ENCODE measurements at regions not wholly inside any gene's neighbourhood (a gene's known extent, or its start where the extent isn't known, plus 50 kb on each side); places are given as distances from the start of the nearest gene placed in this dataset.

GRCh38 chr1:38455829-38456530 is 403.6 kb downstream of the RRAGC start:
- no peak for DNase-seq (ENCODE audit: low spot score)

DNA sequence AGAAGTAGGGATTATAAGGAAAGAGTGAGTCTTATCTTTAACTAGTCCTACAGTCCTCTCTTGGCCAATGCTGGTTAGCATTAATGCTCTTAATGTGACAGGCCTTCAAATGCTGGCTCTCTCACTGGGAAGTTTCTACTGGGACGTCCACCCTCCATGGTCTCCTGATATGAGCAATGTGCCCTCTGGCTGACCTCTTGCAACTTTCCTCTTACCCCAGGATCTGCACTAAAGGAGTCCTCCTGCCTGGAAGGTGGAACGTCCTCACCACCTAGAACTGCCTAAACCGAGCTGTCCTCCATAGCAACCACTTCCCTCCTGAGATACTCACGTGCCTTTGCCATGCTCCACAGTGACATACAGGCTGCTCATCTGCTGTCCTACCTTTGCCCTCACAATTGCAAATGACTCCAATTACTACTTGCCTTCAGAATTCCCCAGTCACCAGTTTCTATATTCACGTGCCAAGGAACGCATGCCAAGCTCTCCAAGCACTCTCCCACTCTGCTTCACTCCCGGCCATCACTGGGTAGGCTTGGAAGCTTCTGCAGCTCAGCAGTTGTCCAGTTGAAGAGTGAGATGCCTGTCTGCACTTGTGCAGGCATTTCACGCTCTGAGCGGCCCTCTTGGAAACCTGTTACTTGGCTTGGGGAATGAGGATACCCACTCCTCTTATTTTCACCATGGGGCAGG is 404.7 kb downstream of the RRAGC start:
- no peak for DNase-seq (ENCODE audit: low spot score)

- no peak for DNase-seq (ENCODE audit: low spot score)
These were observed 405.3 kb downstream of the RRAGC start for GRCh38 chr1:38454236-38454635.

DNA sequence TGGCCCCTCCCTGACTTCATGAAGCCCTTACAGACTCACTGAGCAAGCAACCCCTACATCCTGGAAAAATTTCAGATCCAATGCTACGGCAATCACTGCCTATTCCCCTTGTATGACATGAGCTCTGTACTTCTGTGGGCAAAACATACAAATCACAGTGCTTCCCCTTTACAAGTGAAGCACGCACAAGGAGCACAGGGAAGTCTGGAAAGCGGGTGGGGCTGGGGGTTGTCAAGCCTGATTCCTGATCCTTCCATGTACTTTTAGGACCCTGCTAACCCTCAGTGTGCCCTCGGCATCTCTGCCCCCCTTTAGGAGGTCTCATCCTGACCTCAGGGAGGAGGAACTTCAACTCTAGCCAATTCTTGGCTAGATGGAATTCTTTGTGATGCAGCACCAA is 405.7 kb upstream of the POU3F1 start:
- DNase-seq (ENCODE audit: low spot score): no peak

DNA sequence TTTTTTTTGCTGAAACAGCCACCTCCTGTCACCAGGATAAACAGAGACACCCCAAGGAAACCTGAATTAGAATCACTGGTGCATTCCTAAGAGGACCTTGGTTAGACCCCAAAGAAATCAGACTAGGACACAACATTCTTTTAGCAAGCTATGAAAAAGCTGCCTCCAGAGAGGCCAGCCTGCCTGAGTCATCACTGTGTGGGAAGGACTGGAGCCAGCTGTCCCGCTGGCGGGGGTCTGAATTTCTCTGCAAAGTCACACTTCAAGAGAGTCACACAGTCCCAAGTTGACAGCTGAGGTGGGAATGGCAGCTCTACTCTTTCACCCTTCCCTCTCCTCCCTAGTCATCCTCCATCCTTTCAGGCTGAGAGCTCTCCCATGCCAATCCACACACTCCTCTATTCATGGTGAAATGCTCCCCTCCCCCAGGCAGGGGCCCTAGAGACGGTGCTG is 405.0 kb upstream of the POU3F1 start:
- no peak for DNase-seq (ENCODE audit: low spot score)

DNA sequence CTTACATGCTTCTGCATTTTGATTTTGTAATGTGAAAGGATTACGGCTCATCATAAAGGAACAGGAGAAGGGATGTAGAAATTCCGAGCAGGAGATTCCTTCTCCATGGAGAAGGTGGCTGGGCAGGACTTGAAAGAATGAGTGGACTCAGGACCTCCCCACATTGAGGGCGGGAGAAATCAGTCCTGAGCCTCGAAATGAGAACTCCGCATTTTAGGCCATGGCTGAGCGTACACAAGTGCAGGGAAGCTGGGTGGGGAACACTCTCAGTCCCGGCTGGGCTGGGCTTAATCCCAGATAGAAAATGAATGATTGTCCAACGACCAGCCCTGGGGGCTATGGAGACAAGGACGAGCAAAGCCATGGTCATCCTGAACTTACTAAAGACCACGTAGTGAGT is 402.3 kb upstream of the POU3F1 start:
- DNase-seq (ENCODE audit: low spot score): no peak

DNA sequence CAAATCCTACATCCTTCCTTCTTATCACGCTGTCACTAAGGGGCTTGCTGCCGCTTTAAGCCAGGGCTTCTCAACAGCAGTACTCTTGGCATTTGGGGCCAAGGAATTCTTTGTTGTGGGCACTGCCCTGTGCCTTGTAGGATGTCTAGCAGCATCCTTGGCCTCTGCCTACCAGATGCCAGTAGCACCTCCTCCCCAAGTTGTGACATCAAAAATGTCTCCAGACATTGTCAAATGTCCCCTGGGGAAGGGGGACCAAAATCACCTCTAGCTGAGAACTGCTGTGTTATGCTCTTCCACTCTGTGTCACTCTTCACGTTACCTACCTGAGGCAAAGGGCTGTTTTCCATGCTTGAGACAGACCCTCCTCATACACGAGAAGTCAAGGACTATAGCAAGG is 400.3 kb upstream of the POU3F1 start:
- no peak for DNase-seq (ENCODE audit: low spot score)

GRCh38 chr1:38444770-38445442 is 398.3 kb upstream of the POU3F1 start:
- no peak for DNase-seq (ENCODE audit: low spot score)

DNA sequence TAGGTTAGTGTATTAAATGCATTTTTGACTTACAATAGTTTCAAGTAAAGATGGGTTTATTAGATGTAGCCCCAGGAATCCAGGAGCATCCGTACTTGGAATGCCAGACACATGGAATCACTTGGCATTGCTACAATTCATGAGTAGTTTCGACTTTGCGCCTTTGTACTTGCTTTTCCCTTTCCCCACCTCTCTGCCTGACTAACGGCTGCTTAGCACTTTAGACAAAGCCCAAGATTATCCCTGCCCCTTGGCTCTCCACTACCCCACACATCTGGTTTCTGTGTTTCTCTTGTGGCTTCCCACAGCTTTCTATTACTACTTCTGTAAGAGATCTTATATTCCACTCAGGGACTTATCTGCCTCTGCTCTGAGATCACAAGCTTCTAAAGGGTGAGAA is 397.7 kb upstream of the POU3F1 start:
- DNase-seq (ENCODE audit: low spot score): no peak

DNA sequence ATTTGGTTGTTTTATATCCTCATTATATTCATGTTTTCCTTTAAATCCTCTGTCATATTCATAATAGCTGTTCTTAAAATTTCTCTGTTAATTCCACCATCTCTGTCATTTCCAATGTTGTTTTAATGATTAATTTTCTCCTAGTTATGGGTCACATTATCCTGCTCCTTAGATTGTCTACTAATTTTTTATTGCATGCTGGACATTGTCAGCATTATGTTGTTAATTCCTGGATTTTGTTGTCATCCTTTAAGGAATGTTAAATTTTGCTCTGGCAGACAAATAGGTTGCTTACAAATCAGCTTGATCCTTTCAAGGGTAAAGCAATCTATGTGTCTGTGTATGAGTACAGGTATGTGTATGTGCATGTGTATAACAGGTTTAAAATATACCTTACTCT is 393.8 kb upstream of the POU3F1 start:
- no peak for DNase-seq (ENCODE audit: low spot score)

DNA sequence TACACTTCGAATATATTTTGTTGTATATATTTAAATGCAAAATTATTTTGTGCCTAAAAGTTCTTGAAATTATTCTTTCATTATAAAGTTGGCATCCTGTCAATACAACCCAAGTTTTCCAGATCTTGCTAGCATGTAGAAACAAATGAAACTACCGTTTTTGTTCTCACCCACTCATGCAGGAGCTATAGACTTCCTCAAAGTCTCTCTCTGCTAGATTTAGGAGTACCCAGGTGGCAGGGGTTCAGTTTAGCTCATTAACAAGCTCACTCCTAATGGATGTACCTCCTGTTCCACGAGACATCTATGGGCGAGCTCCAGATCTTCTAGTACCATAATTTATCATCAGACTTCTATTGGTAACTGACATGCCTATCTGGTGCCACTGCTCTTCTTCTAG is 390.2 kb upstream of the POU3F1 start:
- DNase-seq (ENCODE audit: low spot score): no peak

- no peak for DNase-seq (ENCODE audit: low spot score)
These were observed 389.4 kb upstream of the POU3F1 start for GRCh38 chr1:38436006-38436405.

DNA sequence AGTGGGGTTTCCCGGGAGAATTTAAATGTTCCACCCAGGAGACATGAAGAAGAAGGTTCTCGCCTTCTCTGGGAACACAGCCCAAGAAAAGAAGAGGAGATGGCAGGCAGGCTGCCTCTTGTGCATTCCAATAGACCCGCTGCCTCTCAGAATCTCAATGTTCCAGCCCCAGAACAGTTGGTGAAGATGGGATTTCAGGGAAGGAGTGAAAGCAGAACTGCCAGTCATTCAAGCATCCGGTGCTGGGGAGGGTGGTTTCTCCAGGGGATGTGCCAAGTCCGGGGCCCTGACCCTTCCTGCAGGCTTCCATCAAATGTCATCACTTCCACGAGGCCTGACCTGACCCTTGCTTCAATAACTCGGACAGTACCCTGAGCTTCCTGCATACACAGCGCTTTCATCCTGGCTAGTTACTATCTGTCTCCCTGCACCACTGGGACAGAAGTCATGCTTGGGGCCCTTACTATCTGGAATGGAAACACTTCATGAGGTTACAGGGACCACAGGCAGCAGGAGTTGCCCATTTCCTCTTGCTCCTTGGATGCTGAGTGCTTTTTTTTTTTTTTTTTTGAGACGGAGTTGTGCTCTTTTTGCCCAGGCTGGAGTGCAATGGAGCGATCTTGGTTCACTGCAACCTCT is 386.6 kb upstream of the POU3F1 start:
- DNase-seq (ENCODE audit: low spot score): no peak

DNA sequence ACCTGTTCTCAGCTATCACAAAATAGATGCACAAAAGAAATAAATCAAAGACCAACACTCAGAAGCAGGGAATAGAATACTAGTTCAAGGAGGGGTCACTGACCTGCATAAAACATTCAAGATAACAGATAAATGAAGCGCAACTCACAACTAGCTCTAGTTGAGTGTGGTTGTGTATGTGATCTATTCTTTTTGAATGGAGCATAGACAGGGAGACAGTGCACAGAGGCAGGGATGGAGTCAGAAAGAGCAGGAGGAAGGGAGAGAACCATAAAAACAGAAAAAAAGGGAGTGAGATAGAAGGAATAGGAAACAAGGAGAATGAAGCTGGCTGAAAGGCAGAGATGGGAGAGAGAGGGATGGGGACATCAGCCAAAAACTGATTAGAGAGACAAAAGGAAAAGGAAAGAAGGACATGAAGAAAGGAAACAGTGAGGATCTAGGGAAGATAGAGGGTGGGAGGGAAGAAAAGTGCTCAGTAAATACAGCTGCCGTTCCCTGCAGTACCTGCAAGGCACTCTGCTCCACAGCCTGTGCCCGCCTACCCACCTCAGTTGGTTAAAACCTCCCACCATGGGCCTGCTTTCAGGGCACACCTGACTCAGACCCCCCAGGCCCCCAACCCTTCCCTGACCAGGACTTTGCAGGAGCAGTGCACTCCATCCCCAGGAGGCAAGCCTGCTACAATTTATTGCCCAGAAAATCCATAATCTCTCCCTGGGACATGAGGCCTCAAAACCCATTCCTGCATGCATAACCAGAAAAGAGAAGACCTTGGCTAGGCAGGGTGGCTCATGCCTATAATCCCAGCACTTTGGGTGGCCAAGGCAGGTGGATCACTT is 385.2 kb upstream of the POU3F1 start:
- no peak for DNase-seq (ENCODE audit: low spot score)

- DNase-seq (ENCODE audit: low spot score): no peak
These were observed 384.4 kb upstream of the POU3F1 start for GRCh38 chr1:38430949-38431348.

DNA sequence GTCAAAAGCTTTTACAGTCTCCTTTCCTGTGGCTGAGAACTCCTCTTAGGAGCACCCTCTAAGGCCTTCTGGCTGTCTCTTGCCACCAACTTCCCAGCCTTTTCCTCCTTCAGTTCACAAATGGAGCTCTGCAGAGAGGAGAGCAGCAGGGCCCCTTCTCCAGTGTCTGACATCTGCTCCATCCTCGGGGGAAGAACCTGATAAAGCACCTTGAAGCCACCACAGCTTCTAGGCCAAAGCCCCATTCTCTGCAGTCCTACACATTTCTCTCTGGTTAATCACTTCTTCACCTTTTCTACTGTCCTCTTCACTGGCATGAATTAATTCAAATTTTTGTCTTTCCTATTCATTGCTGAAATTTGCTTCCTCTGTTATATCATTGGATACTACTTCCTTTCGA is 378.1 kb upstream of the POU3F1 start:
- DNase-seq (ENCODE audit: low spot score): no peak

DNA sequence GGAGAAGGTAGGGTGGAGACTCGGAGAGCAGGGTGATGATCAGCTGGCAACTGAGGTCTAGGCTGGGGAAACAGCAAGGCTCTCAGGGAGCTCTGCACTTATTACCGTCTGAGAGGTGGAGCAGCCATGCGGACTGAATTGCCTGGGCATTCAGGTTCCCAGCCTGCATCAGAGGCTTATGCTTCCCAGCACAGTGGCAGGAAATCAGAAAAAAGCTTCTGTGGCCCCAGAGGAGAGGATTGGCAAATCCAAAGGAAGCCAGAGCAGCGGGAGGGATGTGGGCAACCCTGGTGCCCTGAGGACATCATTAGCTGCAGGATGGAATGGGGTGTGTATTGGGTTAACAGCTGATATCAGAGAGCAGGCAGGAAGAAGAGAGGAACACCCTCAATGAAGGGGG is 374.1 kb upstream of the POU3F1 start:
- no peak for DNase-seq (ENCODE audit: low spot score)

GRCh38 chr1:38418195-38419030 is 371.8 kb upstream of the POU3F1 start:
- no peak for DNase-seq (ENCODE audit: low spot score)

- DNase-seq (ENCODE audit: low spot score): no peak
These were observed 357.1 kb upstream of the POU3F1 start for GRCh38 chr1:38403667-38404066.

DNA sequence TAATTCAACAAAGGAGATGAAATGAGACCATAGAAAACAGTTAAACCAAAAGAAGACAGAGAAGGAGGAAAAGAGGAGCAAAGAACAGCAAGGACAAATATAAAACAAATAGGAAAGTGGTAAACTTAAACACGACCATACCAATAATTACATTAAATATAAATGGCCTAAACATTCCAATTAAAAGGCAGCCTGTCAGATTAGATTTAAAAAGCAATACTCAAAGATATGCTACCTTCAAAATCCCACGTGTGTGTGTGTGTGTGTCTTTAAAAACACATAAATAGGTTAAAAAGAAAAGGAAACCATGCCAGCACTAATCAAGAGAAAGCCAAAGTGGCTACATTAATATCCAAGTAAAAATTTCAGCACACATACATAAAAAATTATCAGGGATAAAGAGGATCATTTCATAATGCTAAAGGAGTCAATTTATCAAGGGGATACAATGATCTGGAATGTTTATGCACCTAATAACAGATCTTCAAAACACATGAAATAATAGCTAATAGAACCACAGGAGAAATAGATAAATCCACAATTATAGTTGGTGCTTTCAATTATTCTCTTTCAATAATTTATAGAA is 355.7 kb upstream of the POU3F1 start:
- DNase-seq (ENCODE audit: low spot score): no peak

DNA sequence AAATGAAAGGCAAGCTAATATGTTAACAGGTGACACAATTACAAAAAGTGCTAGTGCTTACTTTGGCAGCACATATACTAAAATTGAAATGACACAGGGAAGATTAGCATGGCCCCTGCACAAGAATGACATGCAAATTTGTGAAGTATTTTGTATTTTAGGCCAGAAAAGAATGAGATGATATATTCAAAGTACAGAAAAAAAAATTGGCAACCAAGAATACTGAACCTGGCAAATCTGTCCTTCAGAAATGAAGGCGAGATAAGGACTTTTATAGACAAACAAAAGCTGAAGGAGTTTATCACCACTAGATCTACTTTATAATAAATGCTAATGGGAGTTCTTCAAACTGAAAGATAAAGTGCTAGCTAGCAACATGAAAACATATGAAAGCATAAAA is 350.0 kb upstream of the POU3F1 start:
- no peak for DNase-seq (ENCODE audit: low spot score)
